NCI-H1105 treated with DMSO at 0.1 percent for 48 hours (cell line): ENCODE measurements at regions not wholly inside any gene's neighbourhood (a gene's known extent, or its start where the extent isn't known, plus 50 kb on each side); places are given as distances from the start of the nearest gene placed in this dataset.

ENCODE experiments used
- DNase-seq: peaks from one replicate; lab custom pipeline; 2025; lab: John Stamatoyannopoulos, UW

DNA sequence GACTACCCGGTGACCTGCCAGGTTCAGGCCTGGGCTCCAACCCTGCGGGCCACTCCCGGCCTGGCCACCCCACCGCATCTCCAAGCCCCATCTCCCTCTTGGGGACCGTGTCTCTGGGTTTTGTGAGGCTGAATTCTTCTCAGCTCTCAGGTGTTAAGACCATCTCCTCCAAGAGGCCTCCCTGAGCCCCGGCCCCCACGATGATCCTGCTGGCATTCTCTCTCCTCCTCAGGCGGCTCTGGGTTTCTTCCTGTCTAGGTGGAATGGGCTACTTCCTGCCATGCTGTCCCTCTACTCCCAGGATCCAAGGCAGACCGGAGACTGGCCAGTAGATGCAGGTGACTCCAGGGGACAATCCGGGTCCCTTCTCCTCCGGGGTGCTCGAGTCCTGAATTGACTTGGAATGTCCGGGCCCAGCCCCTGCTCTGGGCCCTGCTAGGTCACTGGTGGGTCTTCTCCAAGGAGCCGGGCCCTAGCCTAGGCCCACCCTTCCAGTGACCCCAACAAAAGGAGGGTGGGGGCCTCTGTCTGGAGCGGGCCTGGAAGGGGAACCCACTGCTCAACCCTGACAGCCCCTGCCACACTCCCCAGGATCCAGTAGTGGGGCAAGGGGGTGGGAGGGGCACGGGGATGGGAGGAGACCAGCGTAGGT is 219.8 kb downstream of the C9orf50 start:
- no peak for DNase-seq

DNA sequence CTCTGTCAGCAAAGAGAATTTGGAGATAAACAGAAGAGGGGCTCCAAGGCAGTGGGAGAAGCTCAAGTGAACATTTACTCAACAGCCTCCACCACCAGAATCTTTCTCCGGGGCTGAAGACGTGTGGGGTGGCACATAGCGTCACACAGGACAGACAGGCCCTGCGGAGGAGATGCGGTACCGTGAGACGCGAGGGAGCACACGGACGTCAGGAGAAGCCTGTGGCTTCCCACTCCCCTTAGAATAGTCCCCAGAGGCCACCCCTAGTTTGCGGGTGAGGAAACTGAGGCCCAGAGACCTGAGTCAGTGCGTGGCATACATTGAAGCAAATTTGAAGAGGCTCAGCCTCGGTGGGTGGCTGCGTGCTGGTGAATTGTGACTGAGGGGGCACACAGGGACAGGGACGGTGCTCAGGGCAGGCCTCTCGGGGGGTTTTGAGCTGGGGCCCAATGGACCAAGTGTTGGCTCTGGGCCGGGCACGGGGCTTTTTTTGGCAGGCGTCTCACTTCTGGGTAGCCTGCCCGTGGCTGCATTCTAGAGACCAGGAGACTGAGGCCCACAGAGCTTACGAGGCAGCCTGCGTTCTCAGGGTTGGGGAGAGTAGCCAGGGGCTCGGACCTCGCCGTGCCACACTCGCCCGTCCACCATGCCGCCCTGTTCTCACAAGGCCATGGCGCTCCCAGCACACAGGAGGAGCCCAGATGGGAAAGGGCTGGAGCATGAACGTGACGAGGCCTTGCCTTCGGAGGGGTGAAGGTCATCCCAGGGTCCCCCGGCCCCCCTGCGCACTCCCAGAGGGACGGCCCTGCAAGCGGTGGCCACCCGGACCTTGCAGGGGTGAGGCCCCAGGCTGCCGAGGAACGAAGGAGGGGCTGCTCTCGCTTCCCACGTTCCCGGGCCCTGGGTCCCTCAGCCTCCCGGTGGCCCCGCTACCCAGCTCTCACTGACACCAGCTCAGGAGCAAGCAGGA is 220.6 kb downstream of the C9orf50 start:
- no peak for DNase-seq

DNA sequence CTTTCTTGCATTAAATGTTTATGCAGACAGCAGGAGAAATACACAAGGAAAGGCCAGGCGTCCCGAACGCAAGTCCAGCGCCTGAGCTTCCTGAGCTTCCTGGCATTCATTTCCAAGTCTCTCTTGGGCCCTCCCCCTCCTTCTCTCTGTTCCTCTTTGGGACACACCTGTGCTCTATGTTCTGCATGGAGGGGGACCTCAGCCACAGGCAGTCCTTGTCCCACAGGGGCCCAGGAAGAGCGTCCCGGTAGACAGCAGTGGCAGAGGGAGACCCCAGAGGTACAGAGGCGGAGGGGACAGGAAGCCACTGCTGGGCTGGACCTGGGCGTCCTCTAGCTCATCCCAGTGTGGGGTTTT is 221.3 kb downstream of the C9orf50 start:
- DNase-seq = no peak

DNA sequence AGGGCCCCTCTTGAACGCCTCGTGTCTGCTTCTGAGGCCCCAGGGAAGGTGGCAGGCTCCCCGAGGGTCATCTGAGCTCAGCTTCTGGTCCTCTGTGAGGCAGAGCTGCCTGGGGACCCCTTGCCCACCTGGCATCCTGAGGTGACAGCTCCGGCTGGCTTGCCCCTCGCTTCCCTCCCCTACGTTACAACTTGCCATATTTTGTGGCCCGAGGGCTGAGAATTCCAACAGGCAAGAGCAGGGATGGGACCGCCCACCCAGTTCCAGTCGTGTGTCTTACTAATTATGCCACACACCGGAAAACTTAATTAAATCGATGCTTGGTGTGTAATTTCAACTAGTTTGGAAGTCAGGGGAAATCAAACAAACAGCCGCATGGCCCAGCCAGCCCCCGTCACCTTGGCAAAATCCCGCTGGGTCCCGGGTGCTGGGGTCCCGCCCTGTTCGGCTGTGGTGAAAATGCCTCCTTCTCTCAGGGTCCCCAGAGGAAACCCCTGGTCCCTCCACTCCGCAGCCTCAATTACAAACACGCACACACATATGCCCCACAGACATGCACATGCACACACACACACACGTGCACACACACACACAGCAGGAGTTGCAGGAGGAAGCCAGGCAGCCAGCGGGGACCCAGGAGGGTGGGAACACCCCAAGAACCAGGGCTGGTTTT is 221.0 kb upstream of the IER5L start:
- no peak for DNase-seq

DNA sequence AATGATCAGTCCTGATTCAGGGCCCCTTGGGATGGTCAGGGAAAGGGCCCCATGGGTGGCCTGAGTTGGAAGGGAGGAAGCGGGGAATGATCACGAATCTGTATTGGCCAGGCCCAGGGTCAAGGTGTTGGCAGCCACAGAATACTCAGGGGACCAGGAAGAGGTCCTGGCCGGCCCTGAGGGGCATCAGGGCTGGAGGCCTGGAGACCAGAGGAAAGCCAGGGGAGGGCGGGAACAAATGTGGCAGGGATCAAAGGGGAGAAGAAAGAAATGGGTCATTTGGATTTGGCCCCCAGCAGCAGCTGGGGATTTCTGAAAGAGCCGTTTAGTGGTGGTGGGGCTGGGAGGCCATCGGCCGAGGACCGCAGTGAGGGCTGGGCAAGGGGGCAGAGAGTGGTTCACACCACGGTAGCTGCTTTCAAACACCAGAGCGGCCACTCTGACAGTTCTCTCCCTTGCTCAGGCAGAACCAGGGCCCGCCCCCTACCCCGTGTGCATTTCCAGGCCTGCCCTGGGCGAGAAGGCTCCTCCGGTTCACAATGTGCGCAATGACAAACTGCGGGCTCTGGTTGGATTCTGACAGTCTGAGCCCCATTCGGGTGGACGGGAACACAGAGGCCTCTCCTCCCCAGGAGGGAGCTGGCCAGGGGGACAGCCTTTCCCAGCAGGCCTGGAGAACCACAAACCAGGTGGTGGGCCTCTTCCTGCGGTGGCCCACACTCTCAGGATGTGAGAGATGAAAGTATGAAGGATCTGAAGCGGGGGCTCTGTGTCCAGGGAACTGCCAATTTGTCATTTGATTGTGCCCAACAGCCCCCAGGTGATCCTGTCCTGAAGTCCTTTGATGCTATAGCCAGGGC is 220.3 kb upstream of the IER5L start:
- DNase-seq = no peak

DNA sequence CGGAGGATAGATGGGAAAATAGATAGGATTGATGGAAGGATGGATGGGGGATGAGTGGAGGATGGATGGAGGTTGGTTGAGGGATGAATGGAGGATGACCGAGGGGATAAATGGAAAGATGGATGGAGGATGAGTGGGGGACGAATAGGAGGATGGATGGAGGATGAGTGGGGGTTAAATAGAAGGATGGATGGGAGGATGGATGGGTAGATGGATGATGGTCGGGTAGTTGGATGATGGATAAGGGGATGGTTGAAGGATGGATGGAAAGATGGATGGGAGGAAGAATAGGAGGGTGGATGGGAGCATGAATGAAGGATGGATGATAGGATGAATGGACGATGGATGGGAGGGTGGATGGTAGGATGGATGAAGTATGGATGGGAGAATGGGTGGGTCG is 219.3 kb upstream of the IER5L start:
- DNase-seq = no peak

DNA sequence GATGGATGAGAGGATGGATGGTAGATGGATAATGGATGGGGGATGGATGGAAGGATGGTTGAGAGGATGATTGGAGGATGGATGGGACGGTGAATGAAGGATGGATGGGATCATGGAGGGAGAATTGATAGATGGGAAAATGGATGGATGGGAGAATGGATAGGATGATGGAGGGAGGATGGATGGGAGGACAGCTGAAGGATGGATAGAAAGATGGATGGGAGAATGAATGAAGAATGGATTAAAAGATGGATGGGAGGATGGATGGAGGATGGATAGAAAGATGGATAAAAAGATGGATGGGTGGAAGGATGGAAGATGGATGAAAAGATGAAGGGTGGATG is 218.3 kb upstream of the IER5L start:
- no peak for DNase-seq

DNA sequence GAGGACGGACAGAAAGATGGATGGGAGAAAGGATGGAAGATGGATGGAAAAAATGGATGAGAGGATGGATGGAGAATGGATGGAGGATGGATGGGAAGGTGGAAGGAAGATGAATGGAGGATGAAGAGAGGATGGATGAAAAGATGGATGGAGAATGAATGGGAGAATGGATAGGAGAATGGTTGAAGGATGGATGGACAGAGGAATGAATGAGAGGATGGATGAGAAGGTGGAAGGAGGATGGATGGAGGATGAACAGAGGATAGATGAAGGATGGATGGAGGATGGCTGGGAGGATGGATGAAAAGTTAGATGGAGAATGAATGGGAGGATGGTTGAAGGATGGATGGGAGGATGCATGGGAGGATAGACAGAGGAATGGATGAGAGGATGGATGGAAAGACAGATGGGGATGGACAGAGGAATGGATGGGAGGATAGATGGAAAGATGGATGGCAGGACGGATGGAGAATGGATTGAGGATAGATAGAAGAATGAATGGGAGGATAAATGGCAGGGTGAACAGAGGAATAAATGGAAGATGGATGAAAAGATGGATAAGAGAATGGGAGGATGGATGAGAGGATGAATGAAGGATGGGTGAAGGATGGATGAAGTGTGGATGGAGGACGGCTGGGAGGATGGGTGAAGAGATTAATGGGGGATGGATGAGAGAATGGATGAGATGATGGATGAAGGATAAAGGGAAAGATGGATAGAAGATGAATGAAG is 217.7 kb upstream of the IER5L start:
- DNase-seq = no peak

DNA sequence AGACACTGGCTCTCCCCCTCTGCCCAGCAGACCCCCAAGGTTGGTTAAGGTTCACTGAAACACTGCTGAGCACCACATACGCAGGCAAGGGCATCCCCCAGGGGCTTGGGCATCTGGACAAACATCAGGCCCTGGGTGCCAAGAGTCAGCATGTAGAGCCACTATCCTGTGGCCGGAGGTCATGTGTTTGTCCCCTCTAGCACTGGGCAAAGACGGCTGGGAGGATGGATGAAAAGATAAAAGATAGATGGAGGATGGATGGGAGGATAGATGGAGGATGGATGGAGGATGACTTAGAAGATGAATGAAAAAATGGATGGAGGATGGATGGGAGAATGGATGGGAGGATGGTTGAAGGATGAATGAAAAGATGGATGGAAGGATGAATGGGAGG is 216.8 kb upstream of the IER5L start:
- DNase-seq = no peak

DNA sequence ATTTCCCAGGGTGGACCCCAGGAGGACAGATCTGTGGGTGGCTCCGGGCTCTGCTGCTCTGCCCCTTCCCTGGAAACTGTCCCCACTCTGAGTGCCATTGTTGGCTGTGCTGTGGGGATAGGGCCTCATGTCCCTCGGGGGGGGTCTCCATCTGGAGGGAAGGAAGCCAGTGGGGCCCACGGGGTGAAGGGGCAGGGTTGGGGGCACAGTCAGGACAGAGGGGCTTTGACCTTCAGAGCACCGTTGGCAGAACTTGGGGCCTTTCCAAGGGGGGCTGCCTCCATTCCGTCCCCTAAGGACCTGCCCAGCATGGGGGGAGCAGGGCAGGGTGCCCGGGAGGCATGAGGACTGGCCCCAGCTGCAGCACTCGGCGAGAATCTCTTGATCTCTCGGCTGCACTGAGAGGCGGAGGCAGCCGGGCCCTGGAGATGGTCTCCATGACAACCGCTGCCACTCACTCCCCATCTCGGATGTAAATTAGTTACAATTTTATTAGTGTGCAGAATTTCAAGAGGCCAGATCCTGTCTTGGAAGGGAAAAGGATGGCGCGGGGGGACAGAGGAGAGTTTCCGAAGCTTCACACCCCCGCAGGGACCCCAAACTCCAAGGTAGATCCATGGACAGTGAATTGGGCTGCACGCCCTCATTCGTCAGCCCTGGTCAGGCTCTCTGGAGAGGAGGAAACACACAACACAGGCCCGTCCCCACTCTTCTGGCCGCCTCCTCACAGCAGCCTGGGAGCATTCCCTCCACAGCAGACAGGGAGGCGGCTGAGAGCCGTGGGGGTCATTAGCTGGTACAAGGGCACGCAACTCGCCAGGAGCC is 216.2 kb upstream of the IER5L start:
- DNase-seq = peak; percentile 47

DNA sequence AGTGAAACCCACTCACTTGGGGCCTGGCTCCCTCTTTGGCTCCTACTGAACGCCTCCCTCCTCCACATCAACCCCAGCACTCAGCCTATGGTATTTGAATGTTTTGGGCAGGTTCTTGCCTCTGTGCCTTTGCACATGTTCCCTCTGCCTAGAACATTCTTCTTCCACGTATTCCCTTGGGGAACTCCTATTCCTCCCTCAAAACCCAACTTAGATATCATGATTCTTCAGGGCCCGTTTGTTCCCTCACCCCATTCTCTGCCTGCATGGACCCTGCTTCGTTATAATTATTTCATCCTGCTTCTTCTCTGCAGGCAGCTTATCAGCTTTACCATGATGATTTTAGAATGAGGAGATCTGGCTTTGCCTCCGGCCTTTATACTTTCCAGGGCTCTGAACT is 215.0 kb upstream of the IER5L start:
- no peak for DNase-seq

DNA sequence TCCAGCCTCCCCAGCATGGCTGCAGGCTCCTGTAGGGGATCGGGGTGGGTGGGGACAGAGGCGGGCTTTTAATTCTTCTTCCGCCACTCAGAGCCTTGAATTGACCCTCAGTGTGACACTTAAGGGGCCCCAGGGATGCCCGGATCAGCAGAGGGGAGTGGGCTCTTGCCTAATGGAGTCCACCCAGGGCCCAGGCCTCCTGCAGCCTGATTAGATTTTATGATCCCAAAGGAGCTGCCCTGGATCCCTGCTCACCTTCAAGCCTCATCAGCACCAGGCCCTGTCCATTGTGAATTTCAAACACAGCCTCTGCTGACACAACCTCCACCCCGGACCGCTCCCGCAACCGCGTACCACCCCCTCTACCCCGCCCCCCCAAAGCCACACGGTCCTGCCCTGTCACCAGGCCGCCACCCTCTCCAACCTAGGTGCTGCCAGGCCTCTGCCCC is 214.1 kb upstream of the IER5L start:
- no peak for DNase-seq

DNA sequence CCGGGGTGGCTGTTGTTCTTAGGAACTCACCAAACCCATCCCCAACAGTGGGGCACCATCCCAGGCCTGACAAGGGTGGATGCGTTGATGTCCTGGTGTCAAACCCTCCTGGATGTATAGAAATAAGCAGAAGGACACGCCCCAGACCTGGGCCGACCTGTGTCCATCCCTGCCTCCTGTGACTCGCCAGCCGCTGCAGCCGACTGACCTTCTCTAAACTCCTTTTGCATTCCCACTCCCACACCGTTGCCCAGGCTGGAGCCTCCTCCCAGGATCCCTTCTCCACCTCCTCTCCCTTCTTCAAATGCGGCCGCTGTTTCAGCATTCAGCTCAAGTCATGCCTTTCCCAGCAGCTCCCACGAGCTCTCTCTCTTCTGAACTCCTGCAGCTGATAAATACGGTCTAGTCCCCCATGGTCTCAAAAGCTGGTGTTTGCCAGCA is 213.2 kb upstream of the IER5L start:
- no peak for DNase-seq

DNA sequence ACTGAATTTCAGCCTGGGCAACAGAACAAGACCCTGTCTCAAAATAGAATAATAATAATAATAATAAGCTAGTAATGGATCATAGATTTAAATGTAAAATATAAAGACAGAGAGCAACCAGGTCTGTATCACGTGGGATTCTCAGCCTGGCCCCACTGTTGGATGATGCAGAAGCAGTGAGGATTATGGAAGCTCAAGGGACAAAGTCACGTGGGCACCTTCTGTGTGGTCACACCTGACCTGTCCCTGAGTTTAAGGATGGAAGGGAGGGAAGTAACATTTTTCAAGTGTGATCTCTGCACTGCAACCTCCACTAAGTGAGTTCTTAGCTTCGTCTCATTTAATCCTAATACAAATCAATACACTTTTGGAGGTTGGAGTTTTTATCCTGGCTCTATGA is 212.5 kb upstream of the IER5L start:
- DNase-seq = no peak

DNA sequence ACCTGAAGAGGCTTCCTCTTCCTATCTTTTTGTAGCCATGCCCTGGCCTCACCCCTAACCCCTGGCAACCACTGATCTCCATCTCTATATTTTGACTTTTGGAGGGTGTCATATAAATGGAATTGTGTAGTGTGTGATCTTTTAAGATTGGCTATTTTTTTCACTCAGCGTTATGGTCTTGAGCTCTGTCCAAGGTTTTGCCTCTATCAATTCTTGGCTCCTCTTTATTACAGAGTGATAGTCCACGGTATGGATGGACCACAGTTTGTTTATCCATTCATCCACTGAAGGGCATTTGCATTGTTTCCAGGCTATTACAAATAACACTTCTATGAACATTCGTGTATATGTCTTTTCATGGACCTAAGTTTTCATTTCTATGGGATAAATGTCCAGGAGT is 209.8 kb upstream of the IER5L start:
- DNase-seq = no peak

DNA sequence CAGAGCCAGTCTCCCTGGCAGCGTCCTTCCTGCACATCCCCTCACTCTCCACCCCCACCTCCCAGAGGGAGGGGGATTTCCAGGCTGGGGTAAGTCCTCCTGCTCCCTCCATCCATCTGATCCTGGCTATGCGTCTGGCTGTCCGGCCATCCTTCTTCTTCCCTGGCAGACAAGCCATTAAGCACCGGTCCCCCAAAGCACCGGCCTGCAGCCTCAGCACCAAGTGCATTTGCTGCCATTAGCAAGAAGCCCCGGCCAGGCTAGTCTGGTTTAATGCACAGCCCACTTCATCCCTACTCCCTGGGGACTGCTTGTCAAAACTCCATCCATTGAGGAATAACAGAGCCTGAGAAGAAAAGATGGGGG is 208.7 kb upstream of the IER5L start:
- DNase-seq = no peak

DNA sequence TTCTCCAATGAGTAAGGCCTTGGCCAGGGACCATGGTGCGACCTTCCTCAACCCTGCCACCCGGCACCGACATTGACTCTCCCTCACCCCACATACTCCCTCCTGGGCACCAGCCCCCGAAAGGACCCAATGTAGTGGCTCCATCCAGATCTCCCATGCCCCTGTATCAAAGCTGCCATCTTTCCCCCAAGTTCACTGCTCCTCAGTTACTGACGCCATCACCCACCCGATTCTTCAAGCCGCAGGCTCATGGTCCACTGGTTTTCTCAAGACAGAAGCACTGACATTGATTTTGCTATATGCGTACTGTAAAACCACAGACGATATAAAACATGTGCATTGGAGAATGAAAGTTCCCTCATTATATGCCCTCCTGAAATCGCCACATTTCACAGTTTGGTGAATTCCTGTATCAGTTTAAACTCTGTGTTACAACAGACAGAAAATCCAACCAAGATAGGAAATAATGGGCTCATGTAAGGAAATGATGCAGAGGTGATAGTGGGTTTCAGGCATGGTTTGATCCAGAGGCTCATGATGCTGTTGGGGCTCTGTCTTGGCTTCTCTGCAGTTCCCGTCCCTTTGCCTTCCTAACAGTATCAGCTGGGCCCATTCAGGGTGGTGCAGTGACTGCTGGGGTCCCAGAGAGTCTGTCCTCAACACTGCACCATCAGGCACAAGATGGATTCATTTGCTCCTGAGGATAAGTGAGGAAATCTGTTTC is 207.3 kb upstream of the IER5L start:
- no peak for DNase-seq

DNA sequence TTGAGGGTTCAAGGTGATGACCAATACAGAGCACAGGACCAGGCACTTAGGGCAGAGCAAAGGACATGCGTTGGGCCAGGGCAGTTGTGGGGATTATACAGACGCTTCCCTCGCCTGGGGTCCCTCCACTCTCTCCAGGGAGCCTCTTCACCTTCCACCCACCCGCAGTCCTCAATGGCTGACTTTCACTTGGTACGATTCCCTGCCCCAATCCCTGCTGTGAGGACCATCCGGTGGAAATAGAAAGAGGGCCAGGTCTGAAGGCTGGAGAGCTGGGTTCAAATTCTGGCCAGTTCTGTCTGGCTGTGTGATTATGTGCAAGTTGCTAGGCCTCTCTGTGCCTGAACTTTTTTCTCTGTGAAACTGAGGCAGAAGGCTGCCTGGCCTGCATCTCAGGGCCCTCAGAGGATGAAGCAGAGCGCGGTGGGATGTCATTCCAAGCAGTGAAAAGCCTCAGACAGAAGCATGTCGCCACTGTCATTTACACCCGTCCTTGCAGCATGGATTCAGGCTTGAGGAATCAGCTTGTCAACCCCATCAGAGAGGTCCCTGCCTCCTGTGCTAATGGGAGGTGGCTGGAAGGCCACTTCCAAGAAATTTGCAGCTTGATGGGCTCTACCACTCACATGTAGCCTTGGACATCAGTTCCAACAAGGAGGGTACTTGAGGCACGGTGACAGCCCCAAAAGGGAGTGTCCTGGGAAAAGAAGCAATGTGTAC is 206.6 kb upstream of the IER5L start:
- DNase-seq = no peak
